ENCODE measurements at regions not wholly inside any gene's neighbourhood (a gene's known extent, or its start where the extent isn't known, plus 50 kb on each side); places are given as distances from the start of the nearest gene placed in this dataset.

DNA sequence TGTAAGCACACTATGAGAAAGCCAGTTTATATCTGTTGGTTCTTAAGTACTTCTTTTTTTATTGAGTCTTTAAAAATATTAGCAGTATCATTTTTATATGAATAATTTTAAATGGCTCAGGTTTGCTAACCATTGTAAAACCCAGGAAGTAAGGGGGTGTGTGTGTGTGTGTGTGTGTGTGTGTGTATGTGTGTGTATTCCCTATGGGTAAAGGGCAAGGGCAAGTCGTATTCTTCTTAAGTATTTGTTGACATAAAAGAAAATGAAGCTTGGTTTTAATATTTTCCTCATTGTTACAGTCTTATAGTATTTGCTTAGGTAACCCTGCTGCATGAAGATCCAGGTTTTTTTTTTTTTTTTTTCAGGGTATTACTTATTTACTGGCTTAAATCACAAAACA is 495.0 kb upstream of the B3GALT2 start:
- Mint-ChIP-seq H3K36me3 (ENCODE audit: low read depth) (no peaks in the 10 kb centered on the region), H3K9me3 (no peaks in the 10 kb centered on the region), H3K4me3 (no peak overlapping the region), H3K27ac (no peak overlapping the region), H3K4me1 (no peaks in the 10 kb centered on the region), H3K27me3 (no peaks in the 10 kb centered on the region)
- CTCF ChIA-PET, result no interaction called here
- intact Hi-C loops (cut with micrococcal nuclease), result no loop called here
- POLR2A ChIA-PET, result no interaction called here
- TF ChIP-seq, protein P1, sequence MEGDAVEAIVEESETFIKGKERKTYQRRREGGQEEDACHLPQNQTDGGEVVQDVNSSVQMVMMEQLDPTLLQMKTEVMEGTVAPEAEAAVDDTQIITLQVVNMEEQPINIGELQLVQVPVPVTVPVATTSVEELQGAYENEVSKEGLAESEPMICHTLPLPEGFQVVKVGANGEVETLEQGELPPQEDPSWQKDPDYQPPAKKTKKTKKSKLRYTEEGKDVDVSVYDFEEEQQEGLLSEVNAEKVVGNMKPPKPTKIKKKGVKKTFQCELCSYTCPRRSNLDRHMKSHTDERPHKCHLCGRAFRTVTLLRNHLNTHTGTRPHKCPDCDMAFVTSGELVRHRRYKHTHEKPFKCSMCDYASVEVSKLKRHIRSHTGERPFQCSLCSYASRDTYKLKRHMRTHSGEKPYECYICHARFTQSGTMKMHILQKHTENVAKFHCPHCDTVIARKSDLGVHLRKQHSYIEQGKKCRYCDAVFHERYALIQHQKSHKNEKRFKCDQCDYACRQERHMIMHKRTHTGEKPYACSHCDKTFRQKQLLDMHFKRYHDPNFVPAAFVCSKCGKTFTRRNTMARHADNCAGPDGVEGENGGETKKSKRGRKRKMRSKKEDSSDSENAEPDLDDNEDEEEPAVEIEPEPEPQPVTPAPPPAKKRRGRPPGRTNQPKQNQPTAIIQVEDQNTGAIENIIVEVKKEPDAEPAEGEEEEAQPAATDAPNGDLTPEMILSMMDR (IDR thresholded peaks at IDR 0.05), result no peak
- DNase-seq, result no peak
- no peak for ATAC-seq (ENCODE audit: low read depth)

DNA sequence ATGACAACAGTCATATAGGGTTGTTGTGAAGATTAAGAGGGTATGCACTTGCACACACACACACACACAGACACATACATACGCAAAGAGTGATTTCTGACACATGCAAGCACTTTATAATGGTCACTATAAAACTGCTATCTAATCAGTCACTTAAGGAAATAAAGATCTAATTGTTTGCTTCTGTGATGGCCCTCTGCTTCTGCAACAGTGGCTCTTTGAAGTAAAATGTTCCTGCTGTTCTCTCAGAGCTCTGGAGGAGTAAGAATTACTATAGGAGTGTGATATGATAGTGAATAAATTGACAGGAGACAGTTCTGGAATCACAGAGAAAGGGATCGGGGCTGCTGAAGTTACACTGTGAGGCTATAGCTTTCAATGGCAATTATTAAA is 494.5 kb upstream of the B3GALT2 start:
- Mint-ChIP-seq H3K27ac (no peak overlapping the region), H3K9me3 (no peaks in the 10 kb centered on the region)
- CTCF ChIA-PET, result no interaction called here

DNA sequence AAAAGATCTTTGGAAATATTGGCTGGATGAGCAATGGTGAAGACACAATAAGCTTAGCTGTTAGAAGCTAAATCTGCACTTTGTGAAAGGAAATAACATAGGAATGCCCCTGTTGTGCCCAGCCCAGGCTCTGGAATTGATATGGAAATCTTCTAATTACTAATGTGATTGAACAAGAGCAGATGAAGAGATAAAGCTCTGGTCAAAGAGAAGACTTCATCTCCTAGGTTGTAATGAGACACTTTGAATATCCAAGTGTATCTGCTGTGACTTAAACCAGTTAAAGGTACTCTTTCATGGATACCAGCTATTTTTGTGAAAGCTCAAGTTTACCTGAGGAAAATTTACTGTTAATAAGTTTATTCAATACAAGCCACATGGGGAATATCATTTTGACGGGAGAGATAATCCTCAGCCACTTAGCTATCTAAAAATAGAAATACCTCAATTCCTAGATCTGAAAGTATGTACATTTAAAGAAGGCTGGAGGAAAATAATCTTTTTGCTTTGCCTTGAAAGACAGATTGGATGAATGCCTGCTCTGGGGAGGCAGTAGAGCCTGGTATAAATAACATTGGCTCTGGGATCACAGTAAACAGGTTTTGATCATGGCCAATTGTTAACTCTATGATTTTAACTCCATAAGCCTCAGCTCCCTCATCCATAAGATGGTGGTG is 494.0 kb upstream of the B3GALT2 start:
- Mint-ChIP-seq H3K9me3 (no peaks in the 10 kb centered on the region), H3K27me3 (no peaks in the 10 kb centered on the region), H3K4me3 (no peak overlapping the region), H3K27ac (no peak overlapping the region), H3K4me1 (no peaks in the 10 kb centered on the region), H3K36me3 (ENCODE audit: low read depth) (no peaks in the 10 kb centered on the region)
- ChIA-PET POLR2A (no interaction called here), CTCF (no interaction called here)
- TF ChIP-seq, protein P1 (IDR thresholded peaks at IDR 0.05), result no peak
- ATAC-seq (ENCODE audit: low read depth) (no peak), DNase-seq (no peak)
- intact Hi-C loops (cut with micrococcal nuclease), result no loop called here

More for the DNA sequence above, 494.5 kb upstream of the B3GALT2 start:
- POLR2A ChIA-PET, result no interaction called here
- H3K4me3 Mint-ChIP-seq, result no peak overlapping the region
- TF ChIP-seq, protein P1 (IDR thresholded peaks at IDR 0.05), result no peak
- no peaks in the 10 kb centered on the region for H3K27me3 Mint-ChIP-seq
- no peaks in the 10 kb centered on the region for H3K36me3 Mint-ChIP-seq (ENCODE audit: low read depth)
- DNase-seq (no peak), ATAC-seq (ENCODE audit: low read depth) (no peak)
- H3K4me1 Mint-ChIP-seq, result no peaks in the 10 kb centered on the region
- intact Hi-C loops (cut with micrococcal nuclease), result no loop called here

DNA sequence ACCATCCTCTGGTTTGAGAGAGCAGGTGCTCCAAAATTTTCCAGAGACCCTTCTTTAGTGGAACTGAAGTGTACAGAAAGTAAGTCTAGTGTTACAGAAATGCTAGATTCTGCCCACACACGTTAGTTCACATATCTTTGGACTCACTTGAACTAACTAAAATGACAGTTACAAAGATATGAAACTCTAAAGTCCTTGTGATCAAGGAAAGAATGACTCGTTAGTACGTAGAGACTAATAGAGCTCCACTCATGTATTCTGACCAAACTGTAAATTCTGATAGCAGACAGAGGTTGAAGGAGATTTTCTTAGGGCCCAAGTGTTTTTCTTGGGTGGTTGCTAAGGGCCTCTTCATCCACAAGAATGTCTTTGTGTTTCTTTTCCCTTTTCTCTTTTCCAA is 491.5 kb upstream of the B3GALT2 start:
- no peak for DNase-seq
- ChIA-PET CTCF (no interaction called here), POLR2A (no interaction called here)
- H3K4me3 Mint-ChIP-seq, result no peak overlapping the region
- H3K4me1 Mint-ChIP-seq, result no peaks in the 10 kb centered on the region
- no peaks in the 10 kb centered on the region for H3K9me3 Mint-ChIP-seq
- no peak overlapping the region for H3K27ac Mint-ChIP-seq
- intact Hi-C loops (cut with micrococcal nuclease), result no loop called here
- no peak for ATAC-seq (ENCODE audit: low read depth)
- H3K36me3 Mint-ChIP-seq (ENCODE audit: low read depth), result no peaks in the 10 kb centered on the region
- no peaks in the 10 kb centered on the region for H3K27me3 Mint-ChIP-seq
- TF ChIP-seq, protein P1 (IDR thresholded peaks at IDR 0.05), result no peak

DNA sequence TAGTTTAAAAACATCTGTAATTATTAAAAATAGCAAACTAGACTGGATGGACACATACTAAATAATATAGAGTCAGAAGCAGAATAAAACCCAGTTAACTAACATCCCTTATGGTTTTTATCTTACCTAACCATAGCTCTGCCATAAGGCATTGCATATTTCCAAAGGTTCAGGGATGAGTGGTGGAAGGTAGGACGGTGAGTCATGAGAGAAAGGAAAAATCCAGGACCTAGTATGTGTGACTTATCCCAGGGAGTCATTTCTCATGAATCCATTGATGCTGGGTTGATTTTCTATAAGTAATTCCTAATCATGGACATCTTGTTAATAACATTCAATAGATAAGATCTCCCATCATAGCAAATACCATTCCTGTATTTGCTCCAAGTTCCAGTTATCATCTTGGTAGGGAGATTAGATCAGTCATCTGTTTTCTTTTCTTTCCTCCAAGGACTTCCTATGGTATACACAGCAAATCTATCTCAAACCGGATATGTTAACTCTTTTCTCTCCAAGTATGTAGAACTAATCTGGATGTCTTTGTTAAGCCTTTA is 490.7 kb upstream of the B3GALT2 start:
- TF ChIP-seq, protein P1 (IDR thresholded peaks at IDR 0.05), result no peak
- Mint-ChIP-seq H3K36me3 (ENCODE audit: low read depth) (no peaks in the 10 kb centered on the region), H3K27me3 (no peaks in the 10 kb centered on the region), H3K9me3 (no peaks in the 10 kb centered on the region), H3K4me1 (no peaks in the 10 kb centered on the region), H3K4me3 (no peak overlapping the region), H3K27ac (no peak overlapping the region)
- no peak for DNase-seq
- intact Hi-C loops (cut with micrococcal nuclease), result no loop called here
- ChIA-PET CTCF (no interaction called here), POLR2A (no interaction called here)
- no peak for ATAC-seq (ENCODE audit: low read depth)
